ENCODE measurements at regions not wholly inside any gene's neighbourhood (a gene's known extent, or its start where the extent isn't known, plus 50 kb on each side); places are given as distances from the start of the nearest gene placed in this dataset.

GRCh38 chr1:208397286-208397685, 153.1 kb upstream of the PLXNA2 start:
- no peak for TF ChIP-seq CTCF (conservative IDR thresholded peaks at IDR 0.05)
- no peak overlapping the region for H3K27ac ChIP-seq

GRCh38 chr1:208405014-208405413, 160.8 kb upstream of the PLXNA2 start:
- TF ChIP-seq CTCF (conservative IDR thresholded peaks at IDR 0.05) = no peak
- no peak overlapping the region for H3K27ac ChIP-seq

DNA sequence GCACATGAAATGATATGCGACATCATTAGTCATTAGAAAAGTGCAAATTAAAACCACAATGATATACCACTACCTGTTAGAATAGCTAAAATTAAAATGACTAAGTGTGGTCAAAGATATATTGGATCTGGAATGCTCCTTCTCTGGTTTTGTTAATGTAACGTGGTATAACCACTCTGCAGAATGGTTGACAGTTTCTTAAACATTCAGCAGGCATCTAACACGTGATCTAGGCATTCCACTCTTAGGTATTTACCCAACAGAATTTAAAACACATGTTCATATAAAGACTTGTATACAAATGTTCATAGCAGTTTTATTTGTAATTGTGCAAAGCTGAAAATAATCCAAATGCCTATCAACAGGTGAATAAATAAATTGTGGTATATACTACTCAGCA, 165.0 kb upstream of the PLXNA2 start:
- no peak for TF ChIP-seq CTCF (conservative IDR thresholded peaks at IDR 0.05)
- no peak overlapping the region for H3K27ac ChIP-seq

DNA sequence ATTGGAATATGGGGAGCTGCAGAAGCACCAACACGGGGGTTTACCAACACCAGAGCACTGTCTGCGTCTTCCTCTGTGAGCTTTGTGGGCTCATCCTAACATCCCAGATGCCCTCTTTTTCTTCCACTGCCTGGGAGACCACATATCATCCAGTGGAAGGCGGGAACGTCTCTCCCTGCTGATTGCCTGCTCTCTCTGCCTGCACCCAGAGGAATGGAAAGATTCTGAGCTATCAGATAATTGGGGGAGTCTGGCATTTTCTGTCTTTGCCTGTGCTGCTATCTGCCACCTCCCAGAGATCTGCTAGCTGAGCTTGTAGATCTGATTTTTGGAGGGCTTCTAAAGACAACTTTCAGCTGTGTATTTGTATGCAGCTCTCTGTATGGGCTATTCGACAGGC, 166.2 kb upstream of the PLXNA2 start:
- TF ChIP-seq CTCF (conservative IDR thresholded peaks at IDR 0.05) = no peak

GRCh38 chr1:208413006-208413405, 168.8 kb upstream of the PLXNA2 start:
- no peak for TF ChIP-seq CTCF (conservative IDR thresholded peaks at IDR 0.05)
- H3K27ac ChIP-seq = no peak overlapping the region

More for the DNA sequence above, 166.2 kb upstream of the PLXNA2 start:
- no peak overlapping the region for H3K27ac ChIP-seq

DNA sequence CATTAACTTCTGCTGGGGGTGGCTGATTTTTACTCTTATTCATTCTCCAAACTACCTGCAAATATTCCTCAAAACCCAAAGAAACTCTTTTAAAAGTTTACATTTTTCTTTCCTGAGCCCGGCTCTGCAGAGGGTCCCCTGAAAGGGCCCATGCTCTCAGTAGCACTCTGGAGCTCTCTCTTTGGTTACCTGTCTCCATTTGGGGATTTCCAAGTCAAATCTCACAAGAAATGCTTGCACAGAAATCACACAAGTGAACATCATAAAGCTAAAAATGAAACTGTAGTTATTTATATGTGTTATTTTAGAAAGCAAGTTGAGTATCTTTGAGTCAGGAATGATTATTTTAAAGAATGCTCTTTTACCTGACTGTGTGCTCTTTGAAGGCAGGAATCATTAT, 174.5 kb upstream of the PLXNA2 start:
- H3K27ac ChIP-seq = no peak overlapping the region
- TF ChIP-seq CTCF (conservative IDR thresholded peaks at IDR 0.05) = no peak

- no peak overlapping the region for H3K27ac ChIP-seq
- TF ChIP-seq CTCF (conservative IDR thresholded peaks at IDR 0.05) = no peak
These were observed 175.7 kb upstream of the PLXNA2 start for GRCh38 chr1:208419746-208420420.
